ENCODE measurements at regions not wholly inside any gene's neighbourhood (a gene's known extent, or its start where the extent isn't known, plus 50 kb on each side); places are given as distances from the start of the nearest gene placed in this dataset.

GRCh38 chr5:60365001-60365400 is 335.0 kb downstream of the DEPDC1B start (continued):
- TF ChIP-seq CEBPZ (IDR thresholded peaks at IDR 0.05; ENCODE audit: low read depth, low read length) = no peak
- TF ChIP-seq HDAC2 (IDR thresholded peaks at IDR 0.05) = no peak
- TF ChIP-seq KLF5 (IDR thresholded peaks at IDR 0.05; ENCODE audit: partially characterized antibody) = no peak
- no peak for TF ChIP-seq BHLHE40 (IDR thresholded peaks at IDR 0.05; ENCODE audit: borderline replicate concordance in 1 of 2, low read depth in 2 of 2, low read length in 1 of 2)

- ChIA-PET CTCF (interaction anchor here (1.1 to 1.6 kb wide), 3 partner anchors 18 to 75 kb away, joined by 3 to 4 read pairs (median 3); no protein-coding TSS in a partner anchor), SMC1A (ENCODE audit: uncharacterized antibody, unreplicated experiment) (interaction anchor here (1.0 to 1.5 kb wide), 2 partner anchors 9 to 10 kb away, joined by 3 to 4 read pairs; no protein-coding TSS in a partner anchor), RAD21 (ENCODE audit: unreplicated experiment) (no interaction called here), POLR2A (no interaction called here)
- no peak overlapping the region for H3K4me2 ChIP-seq (ENCODE audit: control insufficient read depth, insufficient read depth)
- intact Hi-C loops (cut with micrococcal nuclease; ENCODE audit: unreplicated experiment) = no loop called here
- no peaks in the 10 kb centered on the region for H4K20me1 ChIP-seq (ENCODE audit: control insufficient read depth, insufficient read depth)
- no peak for FAIRE-seq
- in situ Hi-C loops (cut with MboI) = no loop called here
- DNase-seq (ENCODE audit: low read depth, low spot score) = no peak
- no peak for ATAC-seq
- no peaks in the 10 kb centered on the region for H3K9me3 ChIP-seq (replicated peaks; ENCODE audit: control insufficient read depth, insufficient read depth, low read length)
- H3K79me2 ChIP-seq (ENCODE audit: control insufficient read depth, insufficient read depth, low read length) = no peaks in the 10 kb centered on the region
- H3K27ac ChIP-seq (ENCODE audit: control insufficient read depth, insufficient read depth) = no peak overlapping the region
- H3K4me3 ChIP-seq = no peak overlapping the region
- no peaks in the 10 kb centered on the region for H3K36me3 ChIP-seq (ENCODE audit: control insufficient read depth in 2 of 2, insufficient read depth in 2 of 2, low read length in 1 of 2)
- no peak overlapping the region for H2AFZ ChIP-seq (ENCODE audit: control insufficient read depth, low read depth, low read length)
- H3K27me3 ChIP-seq (replicated peaks in 1 of 2; ENCODE audit: control insufficient read depth in 2 of 2, insufficient read depth in 2 of 2, low read length in 1 of 2) = no peaks in the 10 kb centered on the region
- no peaks in the 10 kb centered on the region for H3K4me1 ChIP-seq (ENCODE audit: control insufficient read depth, insufficient read depth, low read length)
- H3K9ac ChIP-seq (ENCODE audit: control insufficient read depth, insufficient read depth, low read length) = no peak overlapping the region
- BruUV-seq (replicated peaks) = no TSS peak
- TF ChIP-seq CEBPB (IDR thresholded peaks at IDR 0.05; ENCODE audit: borderline replicate concordance in 1 of 2, low read depth in 2 of 2, low read length in 2 of 2) = no peak
- TF ChIP-seq, protein P1, sequence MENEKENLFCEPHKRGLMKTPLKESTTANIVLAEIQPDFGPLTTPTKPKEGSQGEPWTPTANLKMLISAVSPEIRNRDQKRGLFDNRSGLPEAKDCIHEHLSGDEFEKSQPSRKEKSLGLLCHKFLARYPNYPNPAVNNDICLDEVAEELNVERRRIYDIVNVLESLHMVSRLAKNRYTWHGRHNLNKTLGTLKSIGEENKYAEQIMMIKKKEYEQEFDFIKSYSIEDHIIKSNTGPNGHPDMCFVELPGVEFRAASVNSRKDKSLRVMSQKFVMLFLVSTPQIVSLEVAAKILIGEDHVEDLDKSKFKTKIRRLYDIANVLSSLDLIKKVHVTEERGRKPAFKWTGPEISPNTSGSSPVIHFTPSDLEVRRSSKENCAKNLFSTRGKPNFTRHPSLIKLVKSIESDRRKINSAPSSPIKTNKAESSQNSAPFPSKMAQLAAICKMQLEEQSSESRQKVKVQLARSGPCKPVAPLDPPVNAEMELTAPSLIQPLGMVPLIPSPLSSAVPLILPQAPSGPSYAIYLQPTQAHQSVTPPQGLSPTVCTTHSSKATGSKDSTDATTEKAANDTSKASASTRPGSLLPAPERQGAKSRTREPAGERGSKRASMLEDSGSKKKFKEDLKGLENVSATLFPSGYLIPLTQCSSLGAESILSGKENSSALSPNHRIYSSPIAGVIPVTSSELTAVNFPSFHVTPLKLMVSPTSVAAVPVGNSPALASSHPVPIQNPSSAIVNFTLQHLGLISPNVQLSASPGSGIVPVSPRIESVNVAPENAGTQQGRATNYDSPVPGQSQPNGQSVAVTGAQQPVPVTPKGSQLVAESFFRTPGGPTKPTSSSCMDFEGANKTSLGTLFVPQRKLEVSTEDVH (IDR thresholded peaks at IDR 0.05; ENCODE audit: low read depth, partially characterized antibody) = no peak
- no peak for TF ChIP-seq YY1 (IDR thresholded peaks at IDR 0.05; ENCODE audit: low read depth, low read length)
- TF ChIP-seq ETV6 (conservative IDR thresholded peaks at IDR 0.05 in 1 of 2, IDR thresholded peaks at IDR 0.05 in 1 of 2; ENCODE audit: borderline replicate concordance in 1 of 2, low read depth in 1 of 2) = no peak
- TF ChIP-seq NR2F1 (conservative IDR thresholded peaks at IDR 0.05) = no peak
- TF ChIP-seq TCF7 (IDR thresholded peaks at IDR 0.05; ENCODE audit: borderline replicate concordance) = no peak
- TF ChIP-seq HDAC2 (IDR thresholded peaks at IDR 0.05) = no peak
- no peak for TF ChIP-seq ELK1 (IDR thresholded peaks at IDR 0.05; ENCODE audit: low read depth, low read length)
- no peak for TF ChIP-seq PAX5 (IDR thresholded peaks at IDR 0.05; ENCODE audit: borderline replicate concordance, low read depth, low read length)
- no peak for TF ChIP-seq SUPT20H (IDR thresholded peaks at IDR 0.05; ENCODE audit: borderline replicate concordance, control insufficient read depth, low read depth, low read length)
- no peak for TF ChIP-seq SMARCA5 (IDR thresholded peaks at IDR 0.05)
- TF ChIP-seq NBN (IDR thresholded peaks at IDR 0.05) = no peak
- TF ChIP-seq RCOR1 (conservative IDR thresholded peaks at IDR 0.05; ENCODE audit: low read depth, low read length) = no peak
- no peak for TF ChIP-seq JUND (IDR thresholded peaks at IDR 0.05; ENCODE audit: low read depth, low read length)
- no peak for TF ChIP-seq CBX5 (IDR thresholded peaks at IDR 0.05; ENCODE audit: low read depth)
These were observed 337.8 kb downstream of the DEPDC1B start for GRCh38 chr5:60362158-60362557.
